ENCODE measurements at regions not wholly inside any gene's neighbourhood (a gene's known extent, or its start where the extent isn't known, plus 50 kb on each side); places are given as distances from the start of the nearest gene placed in this dataset.

- intact Hi-C loops (cut with micrococcal nuclease): no loop called here
- POLR2A ChIA-PET: no interaction called here
- H3K27me3 Mint-ChIP-seq: peaks cover 27% of the 10 kb centered on the region
Observed at GRCh38 chr20:63074182-63074581, 67.4 kb upstream of the BHLHE23 start.

GRCh38 chr20:63073738-63074065 is 66.9 kb upstream of the BHLHE23 start:
- Histone ChIP-seq H3K9me3 (ENCODE audit: control extremely low read depth in 1 of 3, control insufficient read depth in 2 of 3, insufficient read depth in 1 of 3, low read length in 2 of 3) (peaks cover 6 to 29% (median 15%) of the 10 kb centered on the region in 3 donors), H3K79me2 (ENCODE audit: control insufficient read depth, insufficient read depth, low read length) (no peaks in the 10 kb centered on the region), H3K4me1 (ENCODE audit: control insufficient read depth in 2 of 2, insufficient read depth in 2 of 2, low read length in 2 of 2) (peaks cover 0 to 7% of the 10 kb centered on the region in 2 donors), H3K4me3 (ENCODE audit: control extremely low read depth in 1 of 5, extremely low read depth in 1 of 5, insufficient read depth in 1 of 5, low read depth in 2 of 5, low read length in 4 of 5) (no peak overlapping the region), H3K4me2 (replicated peaks; ENCODE audit: low read depth, low read length, poor library complexity, severe bottlenecking) (no peak overlapping the region), H3K9ac (ENCODE audit: low read length) (no peak overlapping the region), H3K27ac (ENCODE audit: low read length in 2 of 2) (no peak overlapping the region), H3K36me3 (replicated peaks in 1 of 2; ENCODE audit: control extremely low read depth in 1 of 2, control insufficient read depth in 1 of 2, extremely low read depth in 1 of 2, insufficient read depth in 2 of 2, low read length in 1 of 2) (no peaks in the 10 kb centered on the region), H4K20me1 (ENCODE audit: control insufficient read depth, insufficient read depth, low read length, poor library complexity, severe bottlenecking) (no peaks in the 10 kb centered on the region), H2AFZ (ENCODE audit: insufficient read depth, low read depth, low read length, poor library complexity, severe bottlenecking) (no peak overlapping the region), H3K27me3 (replicated peaks in 1 of 4; ENCODE audit: control extremely low read depth in 1 of 4, control insufficient read depth in 3 of 4, insufficient read depth in 4 of 4, low read length in 3 of 4) (peaks cover 0 to 25% (median 13%) of the 10 kb centered on the region in 4 experiments)
- CTCF ChIA-PET: no interaction called here
- Mint-ChIP-seq H3K9me3 (ENCODE audit: insufficient read depth) (peaks cover 9% of the 10 kb centered on the region), H3K4me1 (no peaks in the 10 kb centered on the region), H3K27me3 (peaks cover 27% of the 10 kb centered on the region), H3K4me3 (no peak overlapping the region), H3K27ac (no peak overlapping the region)
- WGBS (ENCODE audit: insufficient coverage): 83% methylated on average over 3 of the region's 6 CpGs
- TF ChIP-seq EZH2 (IDR thresholded peaks at IDR 0.05; ENCODE audit: borderline replicate concordance, insufficient read depth, low read depth, low read length, poor library complexity, severe bottlenecking) (no peak), CTCF (IDR thresholded peaks at IDR 0.05) (no peak)
- POLR2A ChIA-PET: no interaction called here
- intact Hi-C loops (cut with micrococcal nuclease): no loop called here
- DNase-seq (no peak), ATAC-seq (ENCODE audit: low read depth) (no peak)

More at GRCh38 chr20:63074182-63074581, 67.4 kb upstream of the BHLHE23 start:
- no peak for DNase-seq
- H3K4me1 Mint-ChIP-seq: no peaks in the 10 kb centered on the region
- no peaks in the 10 kb centered on the region for H3K79me2 ChIP-seq (ENCODE audit: control insufficient read depth, insufficient read depth, low read length)
- H3K27ac Mint-ChIP-seq: no peak overlapping the region
- no peak overlapping the region for H3K27ac ChIP-seq (ENCODE audit: low read length in 2 of 2)
- no peak overlapping the region for H3K9ac ChIP-seq (ENCODE audit: low read length)
- no peak overlapping the region for H2AFZ ChIP-seq (ENCODE audit: insufficient read depth, low read depth, low read length, poor library complexity, severe bottlenecking)
- no peak overlapping the region for H3K4me3 Mint-ChIP-seq
- no peaks in the 10 kb centered on the region for H4K20me1 ChIP-seq (ENCODE audit: control insufficient read depth, insufficient read depth, low read length, poor library complexity, severe bottlenecking)
- TF ChIP-seq CTCF (IDR thresholded peaks at IDR 0.05) (no peak), EZH2 (IDR thresholded peaks at IDR 0.05; ENCODE audit: borderline replicate concordance, insufficient read depth, low read depth, low read length, poor library complexity, severe bottlenecking) (no peak)
- no peak overlapping the region for H3K4me3 ChIP-seq (ENCODE audit: control extremely low read depth in 1 of 5, extremely low read depth in 1 of 5, insufficient read depth in 1 of 5, low read depth in 2 of 5, low read length in 4 of 5)
- H3K9me3 ChIP-seq (ENCODE audit: control extremely low read depth in 1 of 3, control insufficient read depth in 2 of 3, insufficient read depth in 1 of 3, low read length in 2 of 3): peaks cover 6 to 29% (median 19%) of the 10 kb centered on the region in 3 donors
- no peak overlapping the region for H3K4me2 ChIP-seq (replicated peaks; ENCODE audit: low read depth, low read length, poor library complexity, severe bottlenecking)
- H3K36me3 ChIP-seq (replicated peaks in 1 of 2; ENCODE audit: control extremely low read depth in 1 of 2, control insufficient read depth in 1 of 2, extremely low read depth in 1 of 2, insufficient read depth in 2 of 2, low read length in 1 of 2): no peaks in the 10 kb centered on the region
- peaks cover 0 to 25% (median 13%) of the 10 kb centered on the region in 4 experiments for H3K27me3 ChIP-seq (replicated peaks in 1 of 4; ENCODE audit: control extremely low read depth in 1 of 4, control insufficient read depth in 3 of 4, insufficient read depth in 4 of 4, low read length in 3 of 4)
- 88% methylated on average over 6 of the region's 9 CpGs for WGBS (ENCODE audit: insufficient coverage)
- no peak for ATAC-seq (ENCODE audit: low read depth)
- H3K4me1 ChIP-seq (ENCODE audit: control insufficient read depth in 2 of 2, insufficient read depth in 2 of 2, low read length in 2 of 2): peaks cover 0 to 7% of the 10 kb centered on the region in 2 donors
- H3K9me3 Mint-ChIP-seq (ENCODE audit: insufficient read depth): peaks cover 11% of the 10 kb centered on the region
- CTCF ChIA-PET: no interaction called here

Data from B cell (primary cell).